GM21619 (cell line): ENCODE measurements at regions not wholly inside any gene's neighbourhood (a gene's known extent, or its start where the extent isn't known, plus 50 kb on each side); places are given as distances from the start of the nearest gene placed in this dataset.
A peak's percentile ranks its signal among the peaks of the same experiment; 100 is the strongest.

ENCODE experiments used
- ATAC-seq: cut with Tn5 transposase; IDR thresholded peaks from one replicate; pipeline ENCODE4 v1.9.1; 2021; ENCODE audit not compliant: unreplicated experiment

DNA sequence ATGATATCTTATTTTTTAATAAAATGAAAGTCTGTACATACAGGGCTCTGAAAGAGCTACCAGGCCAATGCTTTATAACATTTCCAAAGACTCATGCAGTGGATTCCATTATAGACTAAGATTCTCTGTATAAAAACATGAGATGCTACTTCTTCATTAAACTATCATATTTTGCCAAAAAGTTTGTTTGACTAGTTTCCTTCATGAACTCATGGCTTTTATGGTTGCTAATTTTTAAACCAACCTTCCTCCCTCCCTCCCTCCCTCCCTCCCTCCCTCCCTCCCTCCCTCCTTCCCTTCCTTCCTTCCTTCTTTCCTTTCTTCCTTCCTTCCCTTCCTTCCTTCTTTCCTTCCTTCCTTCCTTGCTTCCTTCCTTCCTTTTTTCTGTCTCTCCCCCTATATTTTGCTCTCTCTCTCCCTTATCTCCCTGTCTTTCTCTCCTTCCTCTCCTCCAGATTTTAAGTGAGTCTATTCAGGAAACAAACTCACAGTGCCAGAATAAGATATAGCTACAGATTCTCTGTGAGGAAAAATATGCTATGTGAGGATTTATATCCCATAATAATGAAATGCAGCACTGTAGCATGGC is 961.5 kb upstream of the ZEB2 start:
- no peak for ATAC-seq

- ATAC-seq: no peak
Observed at GRCh38 chr2:145464866-145465265, 944.9 kb upstream of the ZEB2 start.

DNA sequence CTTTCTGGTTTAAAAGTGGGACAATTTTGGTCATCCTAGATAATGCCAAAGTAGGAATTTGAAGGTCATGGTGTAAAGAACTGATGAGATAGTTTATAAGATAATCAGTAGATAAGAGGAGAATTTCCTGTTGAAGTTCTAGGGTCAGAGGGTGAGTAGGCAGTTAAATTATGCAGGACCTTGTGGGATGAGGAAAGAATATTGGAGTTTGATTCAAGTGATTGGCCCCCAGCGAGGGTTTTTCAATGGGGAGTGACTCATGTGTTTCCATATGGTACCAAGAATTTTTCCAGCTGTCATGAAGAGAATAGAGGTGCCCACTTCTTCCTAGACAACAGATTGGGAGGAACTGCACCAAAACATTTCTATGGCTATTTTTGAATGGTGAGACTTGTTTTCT is 940.2 kb upstream of the ZEB2 start:
- ATAC-seq: no peak

DNA sequence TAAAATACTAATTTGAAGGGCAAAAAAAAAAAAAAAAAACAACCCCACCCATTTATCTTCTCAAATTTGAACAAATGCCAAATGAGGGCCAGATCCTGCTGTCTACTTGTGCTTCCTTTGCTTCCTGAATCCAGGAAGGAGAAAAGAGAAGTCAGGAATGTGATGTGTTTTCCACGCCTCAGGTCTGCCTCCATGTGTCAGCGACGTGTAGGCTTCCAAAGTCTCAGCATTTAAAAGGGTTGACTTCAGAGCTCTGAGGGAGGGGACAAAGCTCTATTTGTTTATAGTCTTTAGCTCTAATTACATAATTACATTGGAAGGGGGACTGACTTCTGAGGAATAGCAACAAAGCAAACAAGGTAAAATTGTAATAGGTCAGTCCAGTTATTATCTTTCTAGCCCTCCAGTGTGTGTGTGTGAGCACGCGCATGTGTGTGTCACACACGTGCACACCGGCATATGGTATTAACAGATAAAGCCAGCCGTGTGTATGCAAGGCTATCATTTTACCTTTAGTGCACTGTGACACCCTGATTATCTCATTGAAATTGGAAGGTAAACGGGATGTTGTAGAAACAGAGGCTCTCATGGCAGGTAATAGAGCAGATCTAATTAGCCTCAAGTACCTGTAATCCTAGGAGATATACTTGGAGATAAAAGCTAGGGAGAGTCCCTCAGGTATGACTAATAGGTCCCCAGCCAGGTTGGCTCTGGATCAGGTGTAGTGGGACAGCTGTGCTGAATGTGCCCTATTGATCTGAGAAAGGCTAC is 911.4 kb upstream of the ZEB2 start:
- ATAC-seq: no peak

- ATAC-seq: no peak
Observed at GRCh38 chr2:145423809-145424208, 903.9 kb upstream of the ZEB2 start.

- ATAC-seq: no peak
Observed at GRCh38 chr2:145422576-145422975, 902.7 kb upstream of the ZEB2 start.

- ATAC-seq: no peak
Observed at GRCh38 chr2:145421841-145422240, 901.9 kb upstream of the ZEB2 start.

DNA sequence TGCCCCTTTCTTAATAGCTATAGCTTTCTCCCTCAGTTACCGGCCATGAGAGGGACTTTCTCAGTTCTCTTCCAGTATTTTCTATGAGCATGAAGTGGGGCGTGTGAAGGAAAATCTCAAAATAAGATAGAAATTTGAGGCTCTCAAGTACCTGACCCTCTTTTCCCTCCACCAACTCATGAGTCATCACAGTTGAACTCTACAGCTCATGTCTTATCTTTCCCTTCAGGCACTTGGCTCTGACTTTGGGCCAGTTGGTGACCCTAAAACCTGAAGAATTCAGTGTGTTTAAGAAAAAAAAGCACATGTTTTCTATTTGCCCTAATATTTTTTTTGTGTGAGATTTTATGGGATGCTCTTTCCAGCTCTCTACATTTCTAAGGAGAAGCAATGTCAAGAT is 896.7 kb upstream of the ZEB2 start:
- no peak for ATAC-seq

- no peak for ATAC-seq
Observed at GRCh38 chr2:145415151-145415550, 895.2 kb upstream of the ZEB2 start.

GRCh38 chr2:145413261-145414030 is 893.5 kb upstream of the ZEB2 start:
- ATAC-seq: no peak

GRCh38 chr2:145412155-145412554 is 892.2 kb upstream of the ZEB2 start:
- ATAC-seq: peak; percentile 34

GRCh38 chr2:145411493-145411892 is 891.6 kb upstream of the ZEB2 start:
- peak; percentile 94 for ATAC-seq

DNA sequence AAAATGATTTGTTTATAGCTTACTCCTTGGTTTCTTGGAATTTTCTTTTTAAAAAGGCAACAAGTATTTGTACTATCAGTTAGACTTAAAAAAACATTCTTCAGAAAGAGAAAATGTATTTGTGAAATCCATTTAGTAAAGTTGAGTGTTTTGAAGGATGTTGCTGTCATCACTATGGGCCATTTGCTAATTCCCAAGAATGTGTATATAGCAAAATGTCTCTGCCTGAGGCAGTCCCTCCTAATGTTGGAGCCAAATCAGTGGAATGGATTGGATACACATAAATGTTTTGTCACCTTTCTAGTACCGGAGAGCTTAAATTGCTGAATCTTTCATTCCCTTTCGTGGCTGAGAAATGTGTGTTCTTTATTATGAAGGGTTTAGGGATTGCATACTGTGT is 890.2 kb upstream of the ZEB2 start:
- no peak for ATAC-seq

GRCh38 chr2:145408980-145409379 is 889.1 kb upstream of the ZEB2 start:
- no peak for ATAC-seq

DNA sequence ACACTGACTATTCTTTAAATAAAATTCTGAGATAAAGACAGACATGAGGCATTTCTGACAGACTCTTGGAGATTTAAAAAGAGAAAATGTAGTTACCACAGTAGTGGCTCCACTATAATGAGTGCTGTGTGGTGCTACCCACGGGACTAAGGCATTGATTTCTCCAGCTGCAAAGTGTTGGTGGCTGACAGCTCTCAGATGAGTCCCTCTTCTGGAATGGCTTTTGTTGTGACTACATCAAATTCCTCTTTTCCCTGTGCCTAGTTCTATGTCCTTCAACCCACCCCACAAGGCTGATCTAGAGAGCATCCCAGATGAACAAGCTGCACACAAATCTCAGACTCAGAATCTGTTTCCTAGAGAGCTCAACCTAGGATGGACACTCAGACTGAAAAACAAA is 884.8 kb upstream of the ZEB2 start:
- ATAC-seq: no peak

DNA sequence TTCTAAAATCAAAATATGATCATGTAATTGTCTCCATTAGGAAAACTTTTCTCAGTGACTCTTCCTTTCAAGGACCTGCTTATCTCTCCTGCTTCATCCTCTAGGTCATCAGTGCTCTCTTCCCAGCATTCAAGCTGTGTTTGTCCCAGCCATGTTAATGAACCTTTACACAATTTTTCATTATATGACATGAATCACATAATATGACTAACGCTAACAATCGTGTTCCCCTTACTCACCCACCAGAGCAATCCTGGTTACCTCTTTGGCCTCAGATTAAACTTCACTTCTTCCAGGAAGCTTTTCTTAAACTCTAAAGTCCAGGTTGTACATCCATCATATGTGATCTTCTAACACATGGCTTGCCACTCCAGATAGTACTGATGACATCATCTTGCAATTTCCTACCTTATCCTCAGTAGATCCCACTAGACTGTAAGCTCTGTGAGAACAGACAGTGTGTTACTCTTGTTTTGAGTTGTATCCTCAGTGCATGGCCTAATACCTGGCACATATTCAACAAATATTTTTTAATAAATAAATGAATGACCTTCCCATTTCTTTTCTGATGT is 882.9 kb upstream of the ZEB2 start:
- no peak for ATAC-seq

GRCh38 chr2:145399131-145399530 is 879.2 kb upstream of the ZEB2 start:
- ATAC-seq: no peak

DNA sequence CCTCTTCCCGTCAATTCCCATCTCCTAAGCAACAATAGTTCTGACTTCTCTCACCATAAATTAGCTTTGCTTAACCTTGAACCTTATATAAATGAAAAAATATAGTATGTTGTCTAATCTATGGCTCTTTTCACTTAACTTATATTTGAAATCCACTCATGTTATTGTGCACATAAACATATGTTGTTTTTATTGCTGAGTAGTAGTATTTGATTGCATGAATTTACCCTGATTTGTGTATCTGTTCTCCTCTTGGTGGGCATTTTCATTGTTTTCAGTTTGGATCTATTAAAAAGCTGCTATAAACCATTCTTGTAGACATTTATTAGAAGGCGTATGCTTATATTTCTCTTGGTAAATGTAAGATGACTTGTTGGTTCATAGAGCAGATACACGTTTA is 874.3 kb upstream of the ZEB2 start:
- ATAC-seq: no peak

- ATAC-seq: no peak
Observed at GRCh38 chr2:145386973-145387372, 867.1 kb upstream of the ZEB2 start.

DNA sequence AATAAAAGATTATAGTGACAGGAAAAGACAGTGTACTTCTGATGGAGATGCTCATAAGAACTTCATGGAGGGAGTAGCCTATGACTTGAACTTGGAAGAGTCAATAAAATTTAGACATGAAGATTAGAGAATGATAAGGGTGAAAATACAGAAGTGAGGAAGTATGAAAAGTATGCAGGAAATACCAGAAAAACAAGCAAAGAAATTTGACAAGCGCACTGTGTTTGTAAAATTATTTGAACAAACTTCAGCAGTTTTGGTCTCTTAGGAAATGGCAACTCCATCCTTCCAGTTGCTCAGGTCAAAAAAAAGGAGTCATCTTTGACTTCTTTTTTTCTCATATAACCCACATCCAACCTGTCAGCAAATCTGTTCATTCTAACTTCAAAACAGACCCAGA is 864.0 kb upstream of the ZEB2 start:
- no peak for ATAC-seq

GRCh38 chr2:145380436-145381017 is 860.6 kb upstream of the ZEB2 start:
- no peak for ATAC-seq
